Glomerular visceral epithelial cell (primary cell): ENCODE measurements at regions not wholly inside any gene's neighbourhood (a gene's known extent, or its start where the extent isn't known, plus 50 kb on each side); places are given as distances from the start of the nearest gene placed in this dataset.

ENCODE experiments used
- DNase-seq: peaks from one replicate; pipeline ENCODE4 v3.0.0-alpha.2; 2016; ENCODE audit errors: extremely low spot score

DNA sequence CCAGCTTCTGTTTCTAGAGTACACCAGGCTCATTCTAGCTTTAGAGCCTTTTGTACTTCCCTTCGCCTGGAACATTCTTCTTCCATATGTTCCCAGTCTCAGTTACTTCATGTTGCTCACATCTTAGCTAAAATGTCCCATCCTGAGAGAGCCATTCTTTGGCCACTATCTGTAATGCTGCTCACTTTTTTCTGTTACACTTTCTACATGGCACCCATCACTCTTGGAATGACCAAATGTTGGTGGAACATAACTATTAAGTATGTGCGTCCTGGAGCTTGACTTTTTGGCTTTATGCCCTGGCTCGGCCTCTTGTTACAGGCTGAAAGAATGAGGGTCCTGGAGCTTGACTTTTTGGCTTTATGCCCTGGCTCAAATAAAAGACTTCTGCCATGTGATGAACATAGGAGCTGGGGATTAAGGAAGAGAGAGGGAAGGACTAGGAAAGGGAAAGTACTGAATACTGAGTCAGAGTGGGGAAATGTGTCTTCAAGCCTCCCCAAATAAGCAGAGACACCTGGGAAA, 442.9 kb upstream of the ATP2B1 start:
- DNase-seq, result no peak

- no peak for DNase-seq
Measured at GRCh38 chr12:90149453-90149852, 440.8 kb upstream of the ATP2B1 start.

DNA sequence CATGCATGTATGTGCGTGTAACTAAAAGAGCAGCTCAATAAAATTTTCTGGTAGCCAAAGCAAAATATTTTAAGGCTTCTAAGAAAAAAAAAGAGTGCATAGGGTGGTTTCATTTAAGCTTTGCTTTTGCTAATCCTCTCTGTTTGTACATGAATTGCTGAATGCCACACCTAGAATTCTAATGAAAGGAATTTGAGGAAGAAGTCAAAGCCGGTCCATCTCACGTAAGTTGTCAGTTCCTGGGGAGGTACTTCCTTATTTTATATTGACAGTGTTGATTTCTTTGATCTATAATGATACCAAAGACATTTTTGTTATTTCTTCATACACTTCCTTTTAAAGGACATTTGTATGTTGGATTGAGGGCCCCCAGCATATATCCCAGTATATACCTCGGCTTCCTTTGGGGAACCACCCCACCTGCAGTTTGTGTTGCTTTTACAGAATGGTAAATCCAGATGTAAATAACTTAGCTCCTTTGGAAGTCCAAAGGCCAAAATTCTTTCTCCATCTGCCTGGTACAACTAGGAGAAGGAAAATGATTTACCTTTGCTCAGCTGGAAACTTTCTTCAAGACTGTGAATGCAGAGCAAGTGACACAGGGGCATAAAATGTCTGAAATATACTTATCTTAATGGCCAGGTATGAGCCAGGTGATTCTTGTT, 420.9 kb upstream of the ATP2B1 start:
- DNase-seq, result no peak

DNA sequence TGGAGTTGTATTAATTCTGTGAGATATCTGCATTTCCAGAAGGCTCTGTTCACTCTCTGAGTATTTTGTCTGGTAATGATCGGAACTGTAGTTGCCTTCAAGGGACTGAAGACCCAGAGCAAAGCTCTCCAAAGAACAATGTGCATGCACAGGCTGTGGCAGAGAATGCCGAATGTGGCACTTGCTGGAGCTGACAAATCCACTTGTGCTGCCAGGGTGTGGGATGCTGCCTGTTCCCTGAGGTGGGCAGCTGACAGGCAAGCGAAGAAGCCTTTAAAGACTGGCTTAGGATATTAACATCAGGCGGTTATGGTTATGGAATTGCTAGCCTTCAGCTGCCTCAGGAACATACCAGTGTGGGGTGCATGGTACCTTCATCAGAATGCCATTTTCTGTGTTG, 419.9 kb upstream of the ATP2B1 start:
- no peak for DNase-seq

DNA sequence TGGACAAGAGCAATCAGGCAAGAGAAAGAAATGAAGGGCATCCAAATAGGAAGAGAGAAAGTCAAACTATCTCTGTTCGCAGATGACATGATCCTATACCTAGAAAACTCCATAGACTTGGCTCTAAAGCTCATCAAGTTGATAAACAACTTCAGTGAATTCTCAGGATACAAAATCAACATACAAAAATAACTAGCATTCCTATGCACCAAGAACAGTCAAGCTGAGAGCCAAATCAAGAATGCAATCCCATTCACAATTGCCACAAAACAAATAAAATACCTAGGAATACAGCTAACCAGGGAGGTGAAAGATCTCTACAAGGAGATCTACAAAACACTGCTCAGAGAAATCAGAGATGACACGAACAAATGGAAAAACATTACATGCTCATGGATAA, 417.5 kb upstream of the ATP2B1 start:
- DNase-seq, result no peak

GRCh38 chr12:90124914-90125313, 416.3 kb upstream of the ATP2B1 start:
- no peak for DNase-seq

GRCh38 chr12:90124289-90124688, 415.7 kb upstream of the ATP2B1 start:
- no peak for DNase-seq

GRCh38 chr12:90122681-90123080, 414.0 kb upstream of the ATP2B1 start:
- no peak for DNase-seq

- DNase-seq, result no peak
Measured at GRCh38 chr12:90120627-90121026, 412.0 kb upstream of the ATP2B1 start.

- no peak for DNase-seq
Measured at GRCh38 chr12:90112666-90113065, 404.0 kb upstream of the ATP2B1 start.

DNA sequence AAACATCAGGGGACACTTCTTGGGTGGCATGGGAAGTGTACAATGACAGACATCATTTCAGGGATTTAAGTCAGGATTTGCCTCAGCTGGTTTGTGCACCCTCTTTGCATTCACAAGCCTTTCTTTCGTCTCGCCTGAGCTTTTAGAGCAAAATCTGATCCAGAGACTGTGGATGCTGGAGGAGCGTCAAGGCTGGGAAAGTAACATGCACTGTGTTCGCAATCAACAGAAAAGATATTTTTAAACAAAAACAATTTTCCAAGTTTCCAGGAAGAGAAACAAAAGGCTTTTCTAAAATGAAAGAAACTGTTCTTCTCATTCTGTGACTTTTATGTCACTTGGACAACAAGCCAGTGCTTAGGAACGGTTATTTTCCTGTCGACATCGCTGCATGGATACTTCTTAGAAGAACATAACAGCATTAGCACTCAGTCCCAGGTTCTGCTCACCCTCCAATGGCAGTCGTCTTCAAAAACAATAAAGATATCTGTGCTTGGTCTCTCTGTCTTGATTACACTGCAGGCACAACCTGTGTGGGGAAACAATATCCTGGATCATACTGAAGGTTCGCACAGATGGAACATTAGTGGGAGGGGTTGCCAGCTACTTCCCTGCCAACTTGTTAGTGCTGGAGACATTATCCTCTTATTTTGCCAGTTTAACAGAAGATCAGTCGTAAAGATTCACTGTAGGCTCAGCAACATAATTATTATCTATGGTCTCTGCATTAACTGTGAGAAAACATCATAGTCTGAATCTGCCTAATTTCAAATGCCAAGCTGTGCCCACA, 403.3 kb upstream of the ATP2B1 start:
- DNase-seq, result no peak

DNA sequence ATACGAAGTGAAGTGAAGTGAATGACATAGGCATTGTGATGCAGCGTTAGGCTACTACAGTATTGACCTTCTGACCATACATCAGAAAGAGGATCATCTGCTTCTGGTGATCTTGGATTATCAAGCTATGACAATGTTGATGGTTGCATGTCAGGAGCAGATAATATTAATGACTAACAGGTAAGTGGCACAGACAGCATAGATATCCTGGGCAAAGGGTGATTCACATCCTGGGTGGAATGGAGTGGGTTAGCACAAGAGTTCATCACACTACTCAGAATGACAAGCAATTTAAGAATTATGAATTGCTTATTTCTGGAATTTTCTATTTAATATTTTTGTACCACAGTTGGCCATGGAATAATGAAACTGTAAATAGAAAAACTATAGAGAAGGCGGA, 397.9 kb upstream of the ATP2B1 start:
- peak; percentile 6 for DNase-seq

DNA sequence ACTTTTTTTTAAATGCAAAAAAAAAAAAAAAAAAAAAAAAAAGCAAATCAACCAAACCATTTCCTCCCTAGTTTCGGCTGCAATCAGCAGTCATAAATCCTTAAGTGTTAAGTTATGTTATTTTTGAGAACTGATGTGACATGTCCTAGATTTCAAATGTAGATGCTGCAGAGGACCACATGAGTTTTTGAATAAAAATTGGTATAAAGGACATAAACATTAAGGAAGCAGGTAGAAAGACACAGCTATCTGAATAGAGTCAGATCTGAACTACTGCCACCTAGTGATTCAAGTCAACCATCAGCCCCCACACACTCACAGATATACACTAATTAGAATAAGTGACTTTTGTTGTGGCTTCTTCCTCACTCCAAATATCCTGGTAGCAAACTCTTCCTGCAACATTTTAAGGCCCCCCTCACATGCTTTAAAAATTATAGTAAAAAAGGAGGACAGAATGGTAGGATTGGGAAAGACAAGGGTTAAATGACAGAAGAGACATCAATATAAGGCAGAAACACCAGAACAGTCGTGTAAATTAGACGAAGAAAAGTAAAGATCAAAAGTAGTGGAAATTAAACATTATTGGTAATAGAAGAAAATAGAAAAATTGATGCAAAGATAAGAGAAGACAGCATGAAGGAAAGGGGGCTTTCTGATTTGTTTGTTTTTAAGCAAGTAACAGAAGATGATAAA, 394.5 kb upstream of the ATP2B1 start:
- peak; percentile 23 for DNase-seq

DNA sequence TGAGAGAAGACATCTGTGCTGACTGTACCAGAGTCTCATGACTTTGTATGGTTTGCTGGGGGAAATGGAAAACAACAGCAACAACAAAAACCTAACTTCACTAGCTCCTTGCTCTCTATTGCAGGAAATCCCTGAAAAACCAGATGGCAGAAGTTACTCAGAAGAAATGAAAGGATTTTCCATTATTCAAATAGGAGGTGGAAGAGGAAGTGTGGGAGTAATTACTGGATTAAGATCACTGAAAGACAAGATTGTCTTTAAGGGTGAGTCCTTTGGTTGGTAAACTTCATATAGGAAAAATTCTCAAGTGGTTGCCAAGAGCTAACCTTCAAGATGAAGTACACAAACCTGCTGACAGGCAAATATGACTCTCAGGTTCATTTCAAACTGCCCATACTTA, 391.9 kb upstream of the ATP2B1 start:
- DNase-seq, result no peak

GRCh38 chr12:90099288-90099687, 390.6 kb upstream of the ATP2B1 start:
- DNase-seq, result no peak

GRCh38 chr12:90098132-90098779, 389.6 kb upstream of the ATP2B1 start:
- DNase-seq, result peak; percentile 2

DNA sequence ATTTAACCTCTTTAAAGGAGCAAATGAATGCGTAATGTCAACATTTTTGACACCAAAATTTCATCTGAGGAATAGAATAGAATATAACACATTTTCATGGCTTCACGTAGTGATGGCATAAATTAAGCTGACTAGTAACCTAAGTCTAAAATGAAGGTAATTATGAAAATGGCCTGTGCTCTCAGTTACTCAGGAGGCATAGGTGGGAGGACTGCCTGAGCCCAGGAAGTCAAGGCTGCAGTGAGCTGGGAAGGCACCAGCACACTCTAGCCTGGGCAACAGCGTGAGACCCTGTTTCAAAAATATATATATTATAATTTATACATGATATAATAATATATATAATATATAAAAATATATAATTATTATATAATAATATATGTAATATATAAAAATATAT, 383.2 kb upstream of the ATP2B1 start:
- no peak for DNase-seq

DNA sequence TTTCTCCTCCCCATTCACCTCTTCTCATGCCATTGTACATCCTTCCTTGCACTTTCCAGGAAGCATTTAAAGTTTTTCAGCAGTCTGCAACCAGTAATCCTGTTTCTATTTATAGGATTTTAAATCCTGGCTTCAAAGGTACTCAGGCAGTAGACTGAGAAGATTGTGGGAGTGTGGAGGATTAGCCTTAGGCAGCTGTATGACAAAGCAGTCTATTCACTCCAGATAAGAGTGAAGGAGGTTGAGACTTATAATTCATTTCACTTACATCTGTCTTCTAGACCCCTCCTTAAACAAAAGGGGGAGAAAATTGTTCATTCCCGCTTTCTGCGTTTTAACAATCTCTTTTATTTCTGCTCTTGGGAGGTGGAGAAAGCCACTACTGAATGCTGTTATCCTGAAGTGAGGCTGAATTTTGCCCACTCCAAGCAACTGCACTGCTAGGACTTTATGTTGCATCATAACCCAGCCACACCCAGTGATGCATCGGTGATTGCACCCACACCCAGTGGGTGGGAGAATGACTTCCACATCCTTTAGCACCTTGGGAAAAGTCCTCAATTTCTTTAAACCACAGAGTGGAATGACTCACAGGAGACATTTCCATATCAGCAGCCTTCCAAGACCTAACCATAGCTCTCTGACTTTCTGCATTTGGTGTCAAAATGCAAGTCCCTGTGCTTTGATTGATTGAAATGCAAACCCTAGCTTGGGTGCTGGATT, 382.5 kb upstream of the ATP2B1 start:
- peak; percentile 91 for DNase-seq

DNA sequence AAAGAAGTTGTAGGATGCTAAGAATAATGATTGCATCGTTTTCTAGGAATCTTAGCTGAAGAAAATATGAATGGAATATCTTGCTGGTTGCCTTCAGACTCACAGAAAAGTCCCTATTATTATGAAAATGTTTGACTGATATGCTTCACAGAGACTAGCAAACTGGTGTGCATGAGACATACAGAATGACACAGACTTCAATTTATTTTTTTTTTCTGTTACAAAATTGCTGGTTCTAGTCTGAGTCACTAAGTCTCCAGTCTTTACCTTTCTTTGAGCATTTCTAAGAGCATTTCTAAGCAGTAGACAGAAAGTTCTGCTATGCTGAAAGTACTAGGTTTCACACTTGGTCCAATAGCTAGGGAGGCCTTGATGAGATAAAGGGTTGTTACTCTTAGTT, 377.6 kb upstream of the ATP2B1 start:
- DNase-seq, result no peak

DNA sequence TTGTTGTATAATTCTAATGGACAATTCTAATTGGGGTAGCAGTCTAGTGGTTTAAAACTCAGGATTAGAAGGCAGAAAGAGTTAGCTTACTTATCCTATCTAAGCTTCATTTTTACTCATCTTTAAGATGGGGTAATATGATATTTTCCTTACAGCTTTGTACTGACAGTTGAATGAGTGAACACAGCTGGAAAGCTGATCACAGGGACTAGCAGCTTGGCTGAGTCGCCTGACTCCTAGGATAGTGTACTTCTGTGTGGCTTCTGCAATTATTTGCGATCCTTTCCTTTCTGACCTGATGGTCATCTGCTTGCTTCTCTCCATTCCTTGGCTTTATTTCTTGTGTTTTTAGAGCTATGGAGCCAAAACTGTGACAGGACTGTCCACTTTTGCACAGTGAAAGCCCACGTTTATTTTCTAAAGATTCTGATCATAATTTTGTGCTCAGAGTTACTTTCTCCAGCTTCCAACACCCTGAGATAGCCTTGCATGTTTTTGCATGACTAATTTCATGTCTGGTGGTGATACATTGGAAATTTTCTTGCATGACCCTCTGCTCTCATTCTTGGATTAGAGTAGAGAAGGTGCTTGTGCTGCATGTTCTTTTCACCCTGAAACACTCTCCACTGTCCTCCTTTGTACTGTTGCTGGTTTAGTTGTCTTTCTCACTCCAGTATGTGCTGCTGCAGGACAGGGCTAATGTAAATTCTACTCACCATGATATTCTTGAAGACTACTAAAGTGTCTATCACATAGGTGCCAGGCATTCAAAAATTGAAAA, 377.0 kb upstream of the ATP2B1 start:
- no peak for DNase-seq

DNA sequence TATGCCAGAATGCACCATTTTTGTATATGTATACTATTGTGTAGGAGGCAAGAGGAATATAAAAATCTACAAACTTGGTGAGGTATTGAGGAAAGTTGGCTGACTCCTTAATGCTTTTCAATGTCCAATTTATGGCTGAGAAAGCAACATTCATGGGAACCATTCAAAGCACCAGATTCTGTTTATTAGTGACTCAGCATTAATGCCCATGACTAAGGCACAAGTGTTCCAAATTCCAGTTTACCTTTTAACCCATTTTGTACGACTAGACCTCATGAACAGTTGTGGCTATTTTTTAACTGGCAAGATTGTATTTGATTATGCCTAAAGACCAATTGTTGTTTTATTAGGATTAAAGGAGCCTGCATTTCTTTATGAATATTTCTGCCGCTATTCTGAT, 375.4 kb upstream of the ATP2B1 start:
- no peak for DNase-seq
